ENCODE measurements at regions not wholly inside any gene's neighbourhood (a gene's known extent, or its start where the extent isn't known, plus 50 kb on each side); places are given as distances from the start of the nearest gene placed in this dataset.
"Not testable (repeated sequence)": the region's sequence is repeated elsewhere in the genome, so short reads cannot be mapped to it uniquely, and the experiment has no call there.

DNA sequence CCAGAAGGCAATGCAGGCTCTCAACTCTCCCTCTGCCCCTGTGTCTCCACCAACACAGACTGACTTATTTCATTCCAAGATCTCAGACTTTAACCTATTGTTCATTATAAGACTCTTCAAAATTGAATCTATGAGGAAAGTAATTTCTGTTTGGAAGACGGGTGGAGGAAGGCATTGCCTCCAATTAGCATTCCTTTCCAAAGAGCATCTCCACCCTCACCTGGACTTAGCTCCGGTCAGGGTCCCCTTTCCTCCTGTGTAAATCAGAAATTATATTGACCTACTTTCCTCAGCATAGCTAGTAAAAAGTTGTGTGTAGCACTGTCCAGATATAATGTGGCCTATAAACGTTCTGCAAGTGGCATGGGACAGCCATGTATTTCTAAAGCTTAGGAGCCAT is 230.4 kb upstream of the ACVR2A start:
- Histone ChIP-seq H3K27me3 (ENCODE audit: insufficient read depth, low read length) (no peaks in the 10 kb centered on the region), H3K27ac (ENCODE audit: low read depth, low read length) (no peak overlapping the region), H3K79me2 (ENCODE audit: control insufficient read depth, insufficient read depth, low read length, unreplicated experiment) (no peaks in the 10 kb centered on the region), H3K36me3 (ENCODE audit: insufficient read depth, low read length) (no peaks in the 10 kb centered on the region), H2AFZ (ENCODE audit: low read length, unreplicated experiment) (no peak overlapping the region), H3K4me3 (ENCODE audit: low read depth, low read length) (no peak overlapping the region), H3K4me1 (ENCODE audit: control insufficient read depth, insufficient read depth, low read length, unreplicated experiment) (no peaks in the 10 kb centered on the region)

DNA sequence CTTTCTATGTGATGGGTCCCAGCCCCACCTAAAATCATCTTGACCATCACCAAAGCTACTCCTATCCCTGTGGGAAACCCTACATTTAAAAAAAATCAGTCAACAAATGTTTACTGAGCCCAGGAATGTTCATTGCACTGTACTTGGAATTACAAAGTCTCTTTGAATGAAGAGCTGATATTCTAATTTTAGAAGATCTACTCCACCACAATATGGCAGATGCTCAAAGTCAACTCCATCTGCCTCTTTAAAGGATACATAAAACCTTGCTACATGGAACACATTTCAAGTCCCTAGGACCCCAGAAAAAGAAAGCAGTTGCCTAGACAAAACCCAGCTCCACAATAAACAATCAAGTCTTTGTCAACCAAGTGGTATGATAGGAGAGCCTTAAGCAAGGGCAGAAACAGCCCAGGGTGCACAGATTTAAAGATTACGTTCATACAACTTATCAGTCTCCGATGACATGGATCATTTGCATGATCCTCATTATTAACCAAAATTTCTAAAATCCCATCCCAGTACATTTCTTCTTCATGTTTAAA is 234.3 kb upstream of the ACVR2A start:
- Histone ChIP-seq H3K36me3 (ENCODE audit: insufficient read depth, low read length) (no peaks in the 10 kb centered on the region), H3K27ac (ENCODE audit: low read depth, low read length) (no peak overlapping the region), H2AFZ (ENCODE audit: low read length, unreplicated experiment) (no peak overlapping the region), H3K4me1 (ENCODE audit: control insufficient read depth, insufficient read depth, low read length, unreplicated experiment) (no peaks in the 10 kb centered on the region), H3K4me3 (ENCODE audit: low read depth, low read length) (no peak overlapping the region), H3K79me2 (ENCODE audit: control insufficient read depth, insufficient read depth, low read length, unreplicated experiment) (no peaks in the 10 kb centered on the region), H3K27me3 (ENCODE audit: insufficient read depth, low read length) (no peaks in the 10 kb centered on the region)

DNA sequence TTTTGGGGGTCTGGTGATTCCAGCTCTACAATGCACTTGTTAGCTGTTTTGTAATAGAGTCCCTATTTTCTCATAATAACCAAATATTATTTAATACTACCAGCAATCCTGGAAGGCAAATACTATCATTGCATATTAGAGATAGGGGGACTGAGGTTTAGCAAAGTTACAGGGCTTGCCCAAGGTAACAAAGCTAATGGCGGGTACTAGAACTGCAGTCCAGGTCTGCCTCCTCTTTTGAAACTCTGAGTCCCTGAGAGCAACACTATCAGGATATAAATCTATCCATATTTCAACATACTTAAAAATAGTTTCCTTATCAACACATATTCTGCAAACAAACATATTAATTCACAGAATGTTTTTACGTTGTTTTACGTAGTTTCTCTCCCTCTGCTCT is 235.5 kb upstream of the ACVR2A start:
- no peak overlapping the region for H3K4me3 ChIP-seq (ENCODE audit: low read depth, low read length)
- H3K27ac ChIP-seq (ENCODE audit: low read depth, low read length), result no peak overlapping the region
- H3K36me3 ChIP-seq (ENCODE audit: insufficient read depth, low read length), result no peaks in the 10 kb centered on the region
- no peaks in the 10 kb centered on the region for H3K27me3 ChIP-seq (ENCODE audit: insufficient read depth, low read length)
- no peak overlapping the region for H2AFZ ChIP-seq (ENCODE audit: low read length, unreplicated experiment)
- H3K4me1 ChIP-seq (ENCODE audit: control insufficient read depth, insufficient read depth, low read length, unreplicated experiment), result no peaks in the 10 kb centered on the region
- H3K79me2 ChIP-seq (ENCODE audit: control insufficient read depth, insufficient read depth, low read length, unreplicated experiment), result no peaks in the 10 kb centered on the region

DNA sequence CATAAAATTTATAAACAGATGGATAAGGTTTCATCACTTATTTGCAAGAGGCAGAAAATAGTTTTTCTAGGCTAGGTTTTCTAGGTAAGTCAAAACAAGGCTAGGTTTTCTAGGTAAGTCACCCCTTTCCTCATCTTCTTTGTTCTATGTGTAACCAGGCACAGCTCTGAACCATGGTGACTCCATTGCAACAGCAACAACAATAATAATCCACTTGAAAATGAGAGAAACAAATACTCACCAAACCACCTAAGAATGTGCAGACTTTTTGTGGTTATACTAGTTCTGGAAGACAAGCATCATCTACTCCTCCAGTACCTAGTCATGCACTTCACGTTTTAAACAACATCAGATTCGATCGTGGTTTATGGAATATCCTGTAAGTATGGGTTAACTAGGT is 237.4 kb upstream of the ACVR2A start:
- H3K27ac ChIP-seq (ENCODE audit: low read depth, low read length), result no peak overlapping the region
- H2AFZ ChIP-seq (ENCODE audit: low read length, unreplicated experiment), result no peak overlapping the region
- no peaks in the 10 kb centered on the region for H3K79me2 ChIP-seq (ENCODE audit: control insufficient read depth, insufficient read depth, low read length, unreplicated experiment)
- H3K27me3 ChIP-seq (ENCODE audit: insufficient read depth, low read length), result no peaks in the 10 kb centered on the region
- no peak overlapping the region for H3K4me3 ChIP-seq (ENCODE audit: low read depth, low read length)
- no peaks in the 10 kb centered on the region for H3K36me3 ChIP-seq (ENCODE audit: insufficient read depth, low read length)
- no peaks in the 10 kb centered on the region for H3K4me1 ChIP-seq (ENCODE audit: control insufficient read depth, insufficient read depth, low read length, unreplicated experiment)

DNA sequence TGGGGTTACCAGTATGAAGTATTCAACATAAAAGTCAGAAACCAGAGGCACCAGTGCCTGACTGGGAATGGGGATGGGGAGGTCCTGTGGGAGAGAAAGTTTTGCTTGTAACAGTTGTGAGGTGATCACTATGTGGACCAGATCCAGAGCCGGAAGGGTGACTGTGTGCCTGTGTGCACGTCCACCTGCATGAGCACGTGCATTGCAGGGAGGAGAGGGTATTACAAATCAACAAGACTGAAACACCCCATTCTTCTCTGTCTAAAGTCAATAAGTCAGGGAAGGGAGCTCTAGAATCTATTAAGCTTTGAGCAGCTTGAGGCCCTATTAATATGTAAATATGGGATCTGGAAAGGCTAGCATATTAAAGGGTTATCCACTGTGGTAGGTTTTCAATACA is 241.0 kb upstream of the ACVR2A start:
- no peaks in the 10 kb centered on the region for H3K79me2 ChIP-seq (ENCODE audit: control insufficient read depth, insufficient read depth, low read length, unreplicated experiment)
- no peak overlapping the region for H3K27ac ChIP-seq (ENCODE audit: low read depth, low read length)
- H3K27me3 ChIP-seq (ENCODE audit: insufficient read depth, low read length), result no peaks in the 10 kb centered on the region
- H2AFZ ChIP-seq (ENCODE audit: low read length, unreplicated experiment), result no peak overlapping the region
- H3K4me1 ChIP-seq (ENCODE audit: control insufficient read depth, insufficient read depth, low read length, unreplicated experiment), result no peaks in the 10 kb centered on the region
- H3K36me3 ChIP-seq (ENCODE audit: insufficient read depth, low read length), result no peaks in the 10 kb centered on the region
- no peak overlapping the region for H3K4me3 ChIP-seq (ENCODE audit: low read depth, low read length)

DNA sequence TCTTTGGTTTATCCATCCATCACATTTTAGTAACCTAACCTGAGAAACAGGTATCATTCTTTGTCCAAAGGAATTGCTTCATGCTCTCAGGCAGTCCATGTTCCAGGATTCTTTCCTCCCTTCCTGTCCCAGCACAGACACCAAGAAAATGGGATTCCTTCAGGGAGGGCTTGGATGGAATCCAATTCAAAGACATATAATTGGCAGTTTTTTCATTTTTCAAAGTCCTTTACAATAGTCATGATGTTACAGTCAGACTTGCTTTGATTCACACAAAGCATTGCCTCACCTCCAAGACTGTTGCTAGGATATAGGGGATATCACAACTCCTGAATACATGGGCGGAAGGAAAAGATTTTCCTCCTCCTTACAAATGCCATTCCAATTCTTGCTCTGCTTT is 241.4 kb upstream of the ACVR2A start:
- Histone ChIP-seq H3K4me3 (ENCODE audit: low read depth, low read length) (no peak overlapping the region), H2AFZ (ENCODE audit: low read length, unreplicated experiment) (no peak overlapping the region), H3K27me3 (ENCODE audit: insufficient read depth, low read length) (no peaks in the 10 kb centered on the region), H3K36me3 (ENCODE audit: insufficient read depth, low read length) (no peaks in the 10 kb centered on the region), H3K27ac (ENCODE audit: low read depth, low read length) (no peak overlapping the region), H3K79me2 (ENCODE audit: control insufficient read depth, insufficient read depth, low read length, unreplicated experiment) (no peaks in the 10 kb centered on the region), H3K4me1 (ENCODE audit: control insufficient read depth, insufficient read depth, low read length, unreplicated experiment) (no peaks in the 10 kb centered on the region)

DNA sequence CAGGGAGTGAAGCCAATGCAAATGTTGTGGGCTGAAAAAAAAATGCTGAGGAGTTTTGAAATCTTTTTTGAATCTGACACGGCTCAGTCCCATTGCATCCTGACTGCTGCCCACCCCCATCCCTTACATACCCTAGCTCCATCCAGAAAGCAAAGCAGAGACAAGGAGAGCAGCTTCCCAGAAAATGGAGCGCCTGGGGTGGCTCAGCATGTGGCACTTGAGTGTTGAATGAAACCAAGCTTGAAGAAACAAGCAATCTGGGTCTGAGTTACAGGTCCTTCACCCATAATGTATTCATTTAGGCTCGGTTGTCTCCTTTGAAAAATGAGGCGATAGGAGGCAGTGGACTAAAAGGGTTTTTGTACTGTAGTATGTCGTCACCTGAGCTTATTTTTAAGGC is 244.2 kb upstream of the ACVR2A start:
- Histone ChIP-seq H3K36me3 (ENCODE audit: insufficient read depth, low read length) (no peaks in the 10 kb centered on the region), H3K4me1 (ENCODE audit: control insufficient read depth, insufficient read depth, low read length, unreplicated experiment) (no peaks in the 10 kb centered on the region), H2AFZ (ENCODE audit: low read length, unreplicated experiment) (no peak overlapping the region), H3K27me3 (ENCODE audit: insufficient read depth, low read length) (no peaks in the 10 kb centered on the region), H3K27ac (ENCODE audit: low read depth, low read length) (no peak overlapping the region), H3K79me2 (ENCODE audit: control insufficient read depth, insufficient read depth, low read length, unreplicated experiment) (no peaks in the 10 kb centered on the region), H3K4me3 (ENCODE audit: low read depth, low read length) (no peak overlapping the region)

DNA sequence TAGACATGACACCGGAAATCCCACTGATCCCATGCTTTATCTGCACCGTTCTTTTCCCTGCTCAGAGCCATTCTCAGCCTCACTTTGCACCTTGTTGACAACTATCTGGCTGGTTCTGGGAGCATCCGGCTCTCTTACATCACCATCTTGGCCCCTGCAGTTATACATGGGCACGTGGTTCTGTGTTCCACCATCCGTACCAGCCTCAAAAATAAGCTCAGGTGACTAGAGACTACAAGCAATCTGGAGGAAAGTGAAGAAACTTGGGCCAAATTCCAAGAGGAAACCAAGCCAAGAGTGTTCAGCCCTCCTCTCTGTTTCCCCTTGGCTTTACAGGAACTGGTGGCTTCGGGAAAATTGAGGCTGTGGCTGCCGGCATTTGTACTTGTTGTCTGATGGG is 244.6 kb upstream of the ACVR2A start:
- no peaks in the 10 kb centered on the region for H3K4me1 ChIP-seq (ENCODE audit: control insufficient read depth, insufficient read depth, low read length, unreplicated experiment)
- no peaks in the 10 kb centered on the region for H3K36me3 ChIP-seq (ENCODE audit: insufficient read depth, low read length)
- no peaks in the 10 kb centered on the region for H3K27me3 ChIP-seq (ENCODE audit: insufficient read depth, low read length)
- no peaks in the 10 kb centered on the region for H3K79me2 ChIP-seq (ENCODE audit: control insufficient read depth, insufficient read depth, low read length, unreplicated experiment)
- no peak overlapping the region for H2AFZ ChIP-seq (ENCODE audit: low read length, unreplicated experiment)
- no peak overlapping the region for H3K27ac ChIP-seq (ENCODE audit: low read depth, low read length)
- no peak overlapping the region for H3K4me3 ChIP-seq (ENCODE audit: low read depth, low read length)

DNA sequence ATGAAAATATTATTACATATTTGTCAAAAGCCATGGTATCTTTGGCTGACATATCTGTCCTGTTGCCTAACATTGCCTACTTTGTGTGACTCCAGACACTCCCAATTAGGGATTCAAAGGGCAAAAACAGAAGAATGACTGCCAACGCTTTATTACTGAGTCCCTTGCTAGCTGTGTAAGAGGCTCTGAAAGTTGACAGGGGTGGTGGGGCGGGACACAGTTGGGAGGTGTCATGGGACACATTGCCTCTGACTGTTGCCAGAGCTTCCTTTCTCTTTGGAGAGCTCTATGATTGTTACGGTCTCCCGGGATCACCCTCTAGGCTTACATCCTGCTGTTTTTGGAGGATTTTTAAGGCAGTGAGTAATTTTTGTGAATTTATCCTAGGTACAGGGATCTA is 249.6 kb upstream of the ACVR2A start:
- no peak overlapping the region for H2AFZ ChIP-seq (ENCODE audit: low read length, unreplicated experiment)
- no peak overlapping the region for H3K4me3 ChIP-seq (ENCODE audit: low read depth, low read length)
- no peaks in the 10 kb centered on the region for H3K4me1 ChIP-seq (ENCODE audit: control insufficient read depth, insufficient read depth, low read length, unreplicated experiment)
- no peaks in the 10 kb centered on the region for H3K27me3 ChIP-seq (ENCODE audit: insufficient read depth, low read length)
- no peaks in the 10 kb centered on the region for H3K36me3 ChIP-seq (ENCODE audit: insufficient read depth, low read length)
- no peaks in the 10 kb centered on the region for H3K79me2 ChIP-seq (ENCODE audit: control insufficient read depth, insufficient read depth, low read length, unreplicated experiment)
- H3K27ac ChIP-seq (ENCODE audit: low read depth, low read length), result no peak overlapping the region

DNA sequence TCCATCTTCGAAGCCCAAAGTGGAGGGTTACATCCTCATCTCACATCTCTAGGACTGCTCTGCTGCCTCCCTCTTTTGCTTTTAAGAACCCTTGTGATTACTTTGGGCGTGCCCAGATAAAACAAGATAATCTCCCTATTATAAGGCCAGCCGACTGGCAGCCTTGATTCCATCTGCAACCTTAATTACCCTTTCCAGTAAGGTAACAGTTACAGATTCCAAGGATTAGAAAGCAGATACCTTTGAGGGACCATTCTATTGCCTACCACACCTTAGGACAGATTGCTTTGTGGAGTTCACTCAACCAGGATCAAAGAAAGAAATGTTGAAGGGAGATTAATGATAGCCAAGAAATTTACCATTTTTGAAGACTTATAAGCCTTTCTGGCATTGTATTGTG is 250.8 kb upstream of the ACVR2A start:
- Histone ChIP-seq H3K4me1 (ENCODE audit: control insufficient read depth, insufficient read depth, low read length, unreplicated experiment) (no peaks in the 10 kb centered on the region), H3K4me3 (ENCODE audit: low read depth, low read length) (no peak overlapping the region), H3K27me3 (ENCODE audit: insufficient read depth, low read length) (no peaks in the 10 kb centered on the region), H3K27ac (ENCODE audit: low read depth, low read length) (no peak overlapping the region), H2AFZ (ENCODE audit: low read length, unreplicated experiment) (no peak overlapping the region), H3K79me2 (ENCODE audit: control insufficient read depth, insufficient read depth, low read length, unreplicated experiment) (no peaks in the 10 kb centered on the region), H3K36me3 (ENCODE audit: insufficient read depth, low read length) (no peaks in the 10 kb centered on the region)

DNA sequence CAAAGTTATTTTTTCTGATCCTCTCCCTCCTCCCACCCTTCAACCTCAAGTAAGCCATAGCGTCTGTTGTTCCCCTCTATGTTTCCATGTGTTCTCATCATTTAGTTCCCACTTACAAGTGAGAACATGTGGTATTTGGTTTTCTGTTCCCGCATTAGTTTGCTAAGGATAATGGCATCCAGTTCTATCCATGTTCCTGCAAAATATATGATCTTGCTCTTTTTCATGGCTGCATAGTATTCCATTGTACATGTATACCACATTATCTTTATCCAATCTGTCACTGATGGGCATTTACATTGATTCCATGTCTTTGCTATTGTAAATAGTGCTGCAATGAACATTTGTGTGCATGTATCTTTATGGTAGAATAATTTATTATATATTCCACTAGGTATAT is 252.0 kb upstream of the ACVR2A start:
- H2AFZ ChIP-seq (ENCODE audit: low read length, unreplicated experiment); H3K79me2 ChIP-seq (ENCODE audit: control insufficient read depth, insufficient read depth, low read length, unreplicated experiment): not testable (repeated sequence)

More for the DNA sequence above, 252.0 kb upstream of the ACVR2A start:
- not testable (repeated sequence) for H3K4me1 ChIP-seq (ENCODE audit: control insufficient read depth, insufficient read depth, low read length, unreplicated experiment); H3K27me3 ChIP-seq (ENCODE audit: insufficient read depth, low read length); H3K4me3 ChIP-seq (ENCODE audit: low read depth, low read length); H3K27ac ChIP-seq (ENCODE audit: low read depth, low read length); H3K36me3 ChIP-seq (ENCODE audit: insufficient read depth, low read length)
